ENCODE measurements at regions not wholly inside any gene's neighbourhood (a gene's known extent, or its start where the extent isn't known, plus 50 kb on each side); places are given as distances from the start of the nearest gene placed in this dataset.
"Not testable (repeated sequence)": the region's sequence is repeated elsewhere in the genome, so short reads cannot be mapped to it uniquely, and the experiment has no call there.

GRCh38 chr5:126028336-126028735, 394.9 kb upstream of the GRAMD2B start:
- no peaks in the 10 kb centered on the region for H3K27me3 Mint-ChIP-seq (ENCODE audit: low read depth)

GRCh38 chr5:126029282-126029681, 393.9 kb upstream of the GRAMD2B start:
- not testable (repeated sequence) for H3K27me3 Mint-ChIP-seq (ENCODE audit: low read depth); DNase-seq (ENCODE audit: low read depth, low spot score); H3K27ac Mint-ChIP-seq (ENCODE audit: unreplicated experiment); H3K4me3 Mint-ChIP-seq; H3K4me1 Mint-ChIP-seq
- Mint-ChIP-seq H3K36me3 (ENCODE audit: low read depth) (peaks cover 25% of the 10 kb centered on the region), H3K9me3 (peaks cover 40% of the 10 kb centered on the region)

More at GRCh38 chr5:126028336-126028735, 394.9 kb upstream of the GRAMD2B start:
- Mint-ChIP-seq H3K4me1 (no peaks in the 10 kb centered on the region), H3K36me3 (ENCODE audit: low read depth) (peaks cover 25% of the 10 kb centered on the region), H3K27ac (ENCODE audit: unreplicated experiment) (no peak overlapping the region), H3K9me3 (peaks cover 37% of the 10 kb centered on the region), H3K4me3 (no peak overlapping the region)
- no peak for DNase-seq (ENCODE audit: low read depth, low spot score)
- TF ChIP-seq CTCF (conservative IDR thresholded peaks at IDR 0.05), result no peak

GRCh38 chr5:126030698-126031097, 392.5 kb upstream of the GRAMD2B start:
- Mint-ChIP-seq H3K27ac (ENCODE audit: unreplicated experiment) (no peak overlapping the region), H3K9me3 (peaks cover 37% of the 10 kb centered on the region), H3K27me3 (ENCODE audit: low read depth) (no peaks in the 10 kb centered on the region), H3K4me3 (no peak overlapping the region), H3K4me1 (peaks cover 5% of the 10 kb centered on the region), H3K36me3 (ENCODE audit: low read depth) (peaks cover 25% of the 10 kb centered on the region)
- DNase-seq (ENCODE audit: low read depth, low spot score), result no peak
- TF ChIP-seq CTCF (conservative IDR thresholded peaks at IDR 0.05), result no peak

- DNase-seq (ENCODE audit: low read depth, low spot score), result no peak
- peaks cover 22% of the 10 kb centered on the region for H3K36me3 Mint-ChIP-seq (ENCODE audit: low read depth)
- H3K4me3 Mint-ChIP-seq, result no peak overlapping the region
- H3K27ac Mint-ChIP-seq (ENCODE audit: unreplicated experiment), result no peak overlapping the region
- TF ChIP-seq CTCF (conservative IDR thresholded peaks at IDR 0.05), result no peak
- no peaks in the 10 kb centered on the region for H3K27me3 Mint-ChIP-seq (ENCODE audit: low read depth)
- H3K9me3 Mint-ChIP-seq, result peaks cover 33% of the 10 kb centered on the region
- peaks cover 5% of the 10 kb centered on the region for H3K4me1 Mint-ChIP-seq
Observed at GRCh38 chr5:126031989-126032716, 391.1 kb upstream of the GRAMD2B start.

GRCh38 chr5:126043688-126044087, 379.5 kb upstream of the GRAMD2B start:
- Mint-ChIP-seq H3K9me3 (no peaks in the 10 kb centered on the region), H3K27me3 (ENCODE audit: low read depth) (no peaks in the 10 kb centered on the region), H3K4me3 (no peak overlapping the region), H3K36me3 (ENCODE audit: low read depth) (no peaks in the 10 kb centered on the region), H3K4me1 (peaks cover 24% of the 10 kb centered on the region), H3K27ac (ENCODE audit: unreplicated experiment) (no peak overlapping the region)
- TF ChIP-seq CTCF (conservative IDR thresholded peaks at IDR 0.05), result no peak
- DNase-seq (ENCODE audit: low read depth, low spot score), result no peak

- Mint-ChIP-seq H3K36me3 (ENCODE audit: low read depth) (no peaks in the 10 kb centered on the region), H3K9me3 (no peaks in the 10 kb centered on the region), H3K4me1 (peaks cover 24% of the 10 kb centered on the region), H3K4me3 (no peak overlapping the region), H3K27ac (ENCODE audit: unreplicated experiment) (no peak overlapping the region), H3K27me3 (ENCODE audit: low read depth) (no peaks in the 10 kb centered on the region)
- no peak for DNase-seq (ENCODE audit: low read depth, low spot score)
- TF ChIP-seq CTCF (conservative IDR thresholded peaks at IDR 0.05), result no peak
Observed at GRCh38 chr5:126044111-126044668, 379.0 kb upstream of the GRAMD2B start.

Measured in neural crest cell (in vitro differentiated cells).